SU-DHL-6 (cell line): ENCODE measurements at regions not wholly inside any gene's neighbourhood (a gene's known extent, or its start where the extent isn't known, plus 50 kb on each side); places are given as distances from the start of the nearest gene placed in this dataset.
"Not testable (repeated sequence)": the region's sequence is repeated elsewhere in the genome, so short reads cannot be mapped to it uniquely, and the experiment has no call there.

Source experiments
- H2AFZ ChIP-seq: fragments of 200-600 bp; sonication (generic); 2 replicates; pipeline ENCODE4 v1.6.1; 2014; ENCODE audit warnings: low read depth, mild to moderate bottlenecking, moderate library complexity, mixed read lengths, antibody characterized with exemption, low read length; ENCODE audit not compliant: severe bottlenecking
- H3F3A ChIP-seq: fragments of 200-600 bp; shearing (Covaris generic); 2 replicates; pipeline ENCODE4 v1.6.0; 2016; ENCODE audit warnings: antibody characterized with exemption, mild to moderate bottlenecking; ENCODE audit not compliant: insufficient read depth
- H3K27ac ChIP-seq: fragments of 200-600 bp; sonication (generic); 2 replicates; pipeline ENCODE4 v1.5.1; 2016; ENCODE audit warnings: low read depth, mild to moderate bottlenecking, low read length, moderate library complexity, mixed read lengths
- H3K27me3 ChIP-seq: fragments of 200-600 bp; sonication (generic), shearing (Covaris generic); 2 replicates; pipeline ENCODE4 v1.6.0; 2014; ENCODE audit warnings: mild to moderate bottlenecking, low read length
- H3K36me3 ChIP-seq: fragments of 200-600 bp; sonication (generic); 2 replicates; pipeline ENCODE4 v1.6.1; 2014; ENCODE audit warnings: mild to moderate bottlenecking, low read length, mixed read lengths
- H3K4me2 ChIP-seq: fragments of 300-600, 200-600 bp; shearing (Covaris generic), sonication (generic); 2 replicates; pipeline ENCODE4 v1.6.0; 2014; ENCODE audit warnings: low read length, low read depth, mild to moderate bottlenecking; ENCODE audit not compliant: poor library complexity, severe bottlenecking
- H3K4me3 ChIP-seq: fragments of 200-600 bp; sonication (generic); 2 replicates; pipeline ENCODE4 v1.5.1; 2014; ENCODE audit warnings: antibody characterized with exemption, low read length, mild to moderate bottlenecking, mixed read lengths; ENCODE audit not compliant: insufficient read depth, poor library complexity, severe bottlenecking
- H3K79me2 ChIP-seq: fragments of 200-600 bp; sonication (generic); 2 replicates; pipeline ENCODE4 v1.6.1; 2014; ENCODE audit warnings: mild to moderate bottlenecking, low read length, moderate library complexity; ENCODE audit not compliant: insufficient read depth
- H3K9ac ChIP-seq: fragments of 200-600 bp; sonication (generic); 2 replicates; pipeline ENCODE4 v1.7.0; 2014; ENCODE audit warnings: mild to moderate bottlenecking, low read length
- H3K9me2 ChIP-seq: fragments of 200-600 bp; sonication (generic); replicated peaks from 2 replicates; pipeline ENCODE4 v1.6.1; 2014; ENCODE audit warnings: low read length; ENCODE audit not compliant: insufficient read depth
- H3K9me3 ChIP-seq: fragments of 200-600 bp; sonication (generic); 2 replicates; pipeline ENCODE4 v1.6.1; 2014; ENCODE audit warnings: low read length, mixed read lengths; ENCODE audit not compliant: insufficient read depth
- H4K20me1 ChIP-seq: fragments of 200-600 bp; sonication (generic); 2 replicates; pipeline ENCODE4 v1.6.1; 2014; ENCODE audit warnings: low read depth, mild to moderate bottlenecking, antibody characterized with exemption, low read length, moderate library complexity, mixed read lengths
- CTCF ChIP-seq: fragments of 200-600 bp; sonication (generic); IDR thresholded peaks from one replicate; pipeline ENCODE4 v1.5.1; 2017; ENCODE audit warnings: antibody characterized with exemption, mild to moderate bottlenecking, low read length, moderate library complexity; ENCODE audit not compliant: insufficient read depth, poor library complexity, severe bottlenecking
- EZH2phosphoT487 ChIP-seq: fragments of 200-600 bp; sonication (generic), shearing (Covaris generic); conservative IDR thresholded peaks from 2 replicates; pipeline ENCODE4 v1.6.1; 2018; ENCODE audit warnings: mild to moderate bottlenecking, antibody characterized with exemption, low read length, moderate library complexity, mixed read lengths

GRCh38 chr13:33353210-33353609 is 67.7 kb upstream of the STARD13 start:
- Histone ChIP-seq H3K36me3 (no peaks in the 10 kb centered on the region), H3K27me3 (no peaks in the 10 kb centered on the region), H3K9me2 (no peaks in the 10 kb centered on the region), H3K9ac (no peak overlapping the region), H3K9me3 (no peaks in the 10 kb centered on the region), H4K20me1 (no peaks in the 10 kb centered on the region), H3K4me3 (no peak overlapping the region), H2AFZ (no peak overlapping the region), H3F3A (no peaks in the 10 kb centered on the region), H3K4me2 (no peak overlapping the region), H3K79me2 (no peaks in the 10 kb centered on the region), H3K27ac (no peak overlapping the region)
- TF ChIP-seq EZH2phosphoT487 (no peak), CTCF (no peak)

- H3K4me3 ChIP-seq: no peak overlapping the region
- H3K9ac ChIP-seq: no peak overlapping the region
- no peaks in the 10 kb centered on the region for H3F3A ChIP-seq
- no peaks in the 10 kb centered on the region for H3K27me3 ChIP-seq
- no peaks in the 10 kb centered on the region for H3K36me3 ChIP-seq
- H3K79me2 ChIP-seq: no peaks in the 10 kb centered on the region
- no peak for TF ChIP-seq CTCF
- TF ChIP-seq EZH2phosphoT487: no peak
- H2AFZ ChIP-seq: no peak overlapping the region
- H3K27ac ChIP-seq: no peak overlapping the region
- H4K20me1 ChIP-seq: no peaks in the 10 kb centered on the region
- no peaks in the 10 kb centered on the region for H3K9me3 ChIP-seq
- H3K4me2 ChIP-seq: no peak overlapping the region
- H3K9me2 ChIP-seq: no peaks in the 10 kb centered on the region
Measured at GRCh38 chr13:33353646-33354045, 68.1 kb upstream of the STARD13 start.

GRCh38 chr13:33355201-33355895 is 69.8 kb upstream of the STARD13 start:
- Histone ChIP-seq H3K27ac (no peak overlapping the region), H2AFZ (no peak overlapping the region), H3K27me3 (no peaks in the 10 kb centered on the region), H3K9me3 (no peaks in the 10 kb centered on the region), H3K9ac (no peak overlapping the region), H3K4me2 (no peak overlapping the region), H4K20me1 (no peaks in the 10 kb centered on the region), H3K79me2 (no peaks in the 10 kb centered on the region), H3K4me3 (no peak overlapping the region), H3K36me3 (no peaks in the 10 kb centered on the region), H3K9me2 (no peaks in the 10 kb centered on the region), H3F3A (no peaks in the 10 kb centered on the region)
- TF ChIP-seq EZH2phosphoT487: no peak
- TF ChIP-seq CTCF: no peak

- H3K36me3 ChIP-seq: not testable (repeated sequence)
Measured at GRCh38 chr13:33358076-33358475, 72.5 kb upstream of the STARD13 start.

More at GRCh38 chr13:33358076-33358475, 72.5 kb upstream of the STARD13 start:
- H3K9me2 ChIP-seq, H3K9ac ChIP-seq, H4K20me1 ChIP-seq, H3F3A ChIP-seq, H2AFZ ChIP-seq, H3K27ac ChIP-seq, H3K4me2 ChIP-seq, H3K79me2 ChIP-seq, H3K9me3 ChIP-seq, H3K27me3 ChIP-seq, H3K4me3 ChIP-seq: not testable (repeated sequence)
